Inferior parietal cortex (tissue), 1 donor: ENCODE measurements at regions not wholly inside any gene's neighbourhood (a gene's known extent, or its start where the extent isn't known, plus 50 kb on each side); places are given as distances from the start of the nearest gene placed in this dataset.
"Not testable (repeated sequence)": the region's sequence is repeated elsewhere in the genome, so short reads cannot be mapped to it uniquely, and the experiment has no call there.

Source experiments
- DNase-seq: peaks from one replicate; pipeline ENCODE4 v3.0.0-alpha.2; 2016; ENCODE audit errors: extremely low spot score

- no peak for DNase-seq
These were observed 196.9 kb upstream of the CNTNAP2 start for GRCh38 chr7:145919712-145920111.

- DNase-seq, result no peak
These were observed 199.8 kb upstream of the CNTNAP2 start for GRCh38 chr7:145916776-145917175.

- no peak for DNase-seq
These were observed 200.9 kb upstream of the CNTNAP2 start for GRCh38 chr7:145915679-145916078.

GRCh38 chr7:145909991-145910513 lies 206.5 kb upstream of the CNTNAP2 start:
- DNase-seq, result no peak

DNA sequence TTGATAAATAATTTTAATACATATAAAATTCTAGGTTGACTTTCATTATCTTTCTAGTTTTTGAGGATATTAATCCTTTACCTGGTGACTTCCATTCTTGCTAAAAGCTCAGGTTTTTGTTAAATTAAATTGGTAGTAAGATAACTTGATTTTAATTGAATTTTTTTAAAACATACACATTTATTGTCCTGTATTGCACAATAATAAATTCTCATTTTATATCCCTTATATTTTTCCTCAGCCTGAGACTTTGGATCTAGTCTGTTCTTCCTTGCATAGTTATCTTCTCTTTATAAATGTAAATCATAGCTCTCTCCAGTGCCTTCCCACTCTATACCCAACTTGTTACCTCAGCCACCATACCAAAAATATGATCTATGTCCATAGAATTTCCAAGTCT lies 212.9 kb upstream of the CNTNAP2 start:
- no peak for DNase-seq

DNA sequence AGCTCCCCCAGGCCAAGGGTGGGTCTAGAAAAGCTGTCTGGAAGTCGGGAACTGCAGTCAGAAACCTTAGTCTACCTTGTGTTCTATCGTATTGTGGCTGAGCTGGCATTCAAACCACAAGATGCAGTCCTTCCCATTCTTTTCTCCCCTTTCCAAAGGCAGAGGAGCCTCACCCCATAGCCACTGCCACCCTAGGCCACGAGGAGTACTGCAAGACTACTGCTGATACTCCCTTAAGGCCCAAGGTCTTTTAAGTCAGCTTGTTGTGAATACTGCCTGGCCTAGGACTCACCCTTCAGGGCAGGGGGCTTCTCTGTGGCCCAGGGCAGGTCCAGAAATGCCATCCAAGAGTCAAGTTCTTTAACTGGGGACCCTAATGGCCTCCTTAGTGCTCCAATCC lies 214.5 kb upstream of the CNTNAP2 start:
- DNase-seq, result no peak

DNA sequence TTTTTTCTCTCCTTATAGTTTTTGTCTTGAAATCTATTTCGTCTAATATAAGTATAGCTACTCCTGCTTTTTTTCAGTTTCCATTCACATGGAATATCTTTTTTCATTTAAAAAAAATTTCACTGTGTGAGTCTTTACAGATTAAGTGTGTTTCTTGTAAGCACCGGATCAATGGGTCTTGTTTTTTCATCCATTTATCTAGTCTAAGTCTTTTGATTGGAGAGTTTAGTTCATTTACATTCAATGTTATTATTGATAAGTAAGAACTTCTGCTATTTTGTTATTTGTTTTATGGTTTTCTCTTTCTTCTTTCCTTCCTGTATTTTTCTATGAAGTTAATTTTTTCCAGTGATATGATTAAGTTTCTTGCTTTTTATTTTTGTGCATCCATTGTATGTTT lies 216.7 kb upstream of the CNTNAP2 start:
- no peak for DNase-seq

- peak; percentile 15 for DNase-seq
These were observed 222.6 kb upstream of the CNTNAP2 start for GRCh38 chr7:145893925-145894535.

GRCh38 chr7:145884716-145885514 lies 231.7 kb upstream of the CNTNAP2 start:
- no peak for DNase-seq

- no peak for DNase-seq
These were observed 240.2 kb upstream of the CNTNAP2 start for GRCh38 chr7:145876376-145876775.

DNA sequence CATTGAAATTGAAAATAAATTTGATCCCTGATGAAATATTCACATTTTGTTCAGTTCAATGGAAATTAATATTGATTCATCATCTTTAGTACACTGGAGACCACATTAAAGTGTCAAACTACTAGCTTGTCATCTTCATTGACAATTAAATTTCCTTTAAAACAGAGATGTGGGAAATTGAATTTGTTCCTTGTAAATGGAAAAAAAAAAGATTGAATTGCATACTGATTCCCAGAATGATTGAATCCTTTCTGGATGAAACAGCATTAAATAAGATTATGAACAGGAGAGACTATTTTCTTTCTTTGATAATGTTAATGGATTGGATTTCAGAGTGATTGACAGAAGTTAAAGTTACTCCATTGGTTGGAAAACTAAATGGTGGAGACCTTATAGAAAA lies 241.3 kb upstream of the CNTNAP2 start:
- DNase-seq, result no peak

DNA sequence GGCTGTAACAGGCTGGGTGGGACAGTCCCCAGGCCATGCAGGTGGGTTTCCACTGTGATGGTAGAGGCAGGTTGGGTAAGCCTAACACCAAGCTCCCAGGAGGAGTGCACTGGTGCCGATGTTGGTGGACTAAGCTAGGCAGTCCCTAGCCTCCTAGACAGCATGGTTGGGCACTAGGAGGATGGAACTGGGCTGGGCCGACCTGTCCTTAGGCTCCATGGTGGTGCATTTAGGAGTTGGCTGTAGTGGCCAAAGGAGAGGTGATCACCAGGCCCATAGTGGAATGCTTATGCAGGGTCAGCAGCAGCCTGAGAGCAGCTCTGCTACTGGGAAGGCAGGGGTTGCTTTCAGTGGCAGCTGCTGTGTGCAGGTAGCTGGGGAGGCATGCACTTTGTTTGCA lies 247.7 kb upstream of the CNTNAP2 start:
- no peak for DNase-seq

- no peak for DNase-seq
These were observed 254.4 kb upstream of the CNTNAP2 start for GRCh38 chr7:145862212-145862611.

- no peak for DNase-seq
These were observed 255.8 kb upstream of the CNTNAP2 start for GRCh38 chr7:145860809-145861208.

DNA sequence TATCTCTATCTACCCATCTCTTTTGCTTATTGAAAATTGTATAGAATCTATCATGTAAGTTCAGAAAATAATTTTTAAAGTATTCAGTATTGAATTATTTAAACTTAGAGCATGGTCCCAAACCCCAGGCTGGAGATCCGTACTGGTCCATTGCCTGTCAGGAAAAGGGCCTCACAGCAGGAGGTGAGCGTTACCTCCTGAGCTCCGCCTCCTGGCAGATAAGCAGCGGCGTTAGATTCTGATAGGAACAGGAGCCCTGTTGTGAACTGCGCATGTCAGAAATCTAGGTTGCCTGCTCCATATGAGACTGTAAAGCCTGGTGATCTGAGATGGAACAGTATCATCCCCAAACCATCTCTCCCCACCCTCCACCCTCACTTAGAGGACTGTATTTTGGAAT lies 266.0 kb upstream of the CNTNAP2 start:
- no peak for DNase-seq

DNA sequence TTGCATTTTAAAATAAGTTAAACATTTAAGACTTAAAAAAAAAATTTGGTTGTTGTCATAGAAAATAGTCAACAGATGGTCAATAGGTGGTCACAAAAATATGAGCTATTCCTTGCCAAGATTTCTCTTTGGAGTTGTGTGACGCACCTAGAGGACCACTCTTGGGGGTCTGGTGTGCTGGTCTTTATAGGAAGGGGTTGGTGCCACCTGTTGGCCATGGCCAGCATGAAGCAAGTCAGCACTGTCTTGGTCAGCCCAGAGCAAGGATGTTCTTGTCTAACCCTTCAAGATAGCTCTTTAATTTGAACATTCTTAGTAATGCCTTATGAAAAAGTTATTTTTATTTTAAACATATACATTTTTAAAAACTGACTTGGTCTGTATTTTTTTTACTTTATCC lies 267.9 kb upstream of the CNTNAP2 start:
- DNase-seq, result no peak

- DNase-seq, result no peak
These were observed 271.3 kb upstream of the CNTNAP2 start for GRCh38 chr7:145845345-145845744.

DNA sequence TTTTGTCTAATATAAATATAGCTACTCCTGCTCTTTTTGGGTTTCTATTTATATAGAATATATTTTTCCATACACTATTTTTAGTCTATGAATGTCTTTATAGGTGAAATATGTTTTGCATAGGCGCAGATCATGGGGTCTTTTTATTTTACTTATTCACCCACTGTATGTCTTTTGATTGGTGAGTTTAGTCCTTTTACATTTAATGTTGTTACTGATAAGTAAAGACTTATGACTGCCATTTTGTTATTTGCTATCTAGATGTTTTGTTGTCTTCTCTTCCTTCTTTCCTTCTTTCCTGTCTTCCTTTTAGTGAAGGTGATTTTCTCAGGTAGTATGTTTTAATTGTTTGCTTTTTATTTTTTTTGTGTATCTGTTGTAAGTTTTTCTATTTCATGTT lies 276.8 kb upstream of the CNTNAP2 start:
- no peak for DNase-seq

- no peak for DNase-seq
These were observed 284.9 kb upstream of the CNTNAP2 start for GRCh38 chr7:145831616-145832206.

DNA sequence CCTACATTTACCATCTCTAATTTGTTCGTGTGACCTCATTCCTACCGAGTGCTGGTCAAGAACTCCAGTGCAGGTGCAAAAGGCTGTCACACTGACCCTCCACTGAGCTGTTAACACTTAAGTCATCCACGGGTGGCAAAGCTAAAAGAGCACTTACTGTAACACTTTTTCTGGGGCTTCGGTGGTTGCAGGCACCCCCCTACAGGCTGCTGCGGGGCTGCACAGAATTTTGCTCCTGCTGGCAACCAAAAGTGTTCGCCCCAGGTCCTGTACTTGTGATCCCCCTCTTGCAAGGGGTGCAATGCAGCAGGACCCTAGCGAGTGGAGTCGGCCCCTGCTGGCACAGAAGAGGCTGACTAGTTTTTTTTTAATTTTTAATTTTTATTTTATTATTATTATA lies 298.9 kb upstream of the CNTNAP2 start:
- DNase-seq, result no peak

GRCh38 chr7:145812218-145812617 lies 304.4 kb upstream of the CNTNAP2 start:
- DNase-seq, result no peak

- not testable (repeated sequence) for DNase-seq
These were observed 311.1 kb upstream of the CNTNAP2 start for GRCh38 chr7:145805496-145805895.

GRCh38 chr7:145797507-145797906 lies 319.1 kb upstream of the CNTNAP2 start:
- no peak for DNase-seq
